GM12891 (cell line): ENCODE measurements at regions not wholly inside any gene's neighbourhood (a gene's known extent, or its start where the extent isn't known, plus 50 kb on each side); places are given as distances from the start of the nearest gene placed in this dataset.

Source experiments
- PAX5 ChIP-seq: IDR thresholded peaks from 2 replicates; pipeline ENCODE4 v1.6.1; 2011; ENCODE audit warnings: low read length, moderate library complexity, mild to moderate bottlenecking; ENCODE audit not compliant: insufficient read depth, severe bottlenecking
- POLR2A ChIP-seq: IDR thresholded peaks from 2 replicates; pipeline ENCODE4 v1.6.1; 2011; ENCODE audit warnings: low read depth, low read length, control low read depth
- POLR2AphosphoS5 ChIP-seq: IDR thresholded peaks from 2 replicates; pipeline ENCODE4 v1.6.1; 2011; ENCODE audit warnings: low read depth, low read length, control low read depth
- POU2F2 ChIP-seq: IDR thresholded peaks from 2 replicates; pipeline ENCODE4 v1.6.1; 2011; ENCODE audit warnings: low read depth, mild to moderate bottlenecking, control low read depth, low read length, moderate library complexity
- TAF1 ChIP-seq: IDR thresholded peaks from 2 replicates; pipeline ENCODE4 v1.6.1; 2011; ENCODE audit warnings: low read depth, low read length, control low read depth

DNA sequence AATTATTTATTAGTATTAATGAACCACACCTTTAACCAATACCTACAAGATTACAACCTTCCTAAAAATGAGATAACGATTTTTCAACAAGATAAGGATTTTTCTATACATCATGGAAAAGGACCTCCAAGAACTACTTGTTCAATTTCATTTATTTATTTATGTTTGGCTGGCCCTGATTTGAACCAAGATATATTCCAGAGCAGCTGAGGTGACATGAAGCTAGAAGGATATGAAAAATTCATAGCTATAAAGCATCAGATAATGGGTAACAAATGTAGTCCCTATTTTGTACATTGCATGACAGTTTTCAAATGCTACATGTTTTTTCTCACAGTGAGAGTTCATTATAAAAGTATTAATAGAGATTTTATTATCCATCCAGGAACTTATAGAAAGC is 798.5 kb upstream of the ARRDC3 start:
- no peak for TF ChIP-seq POLR2A
- TF ChIP-seq TAF1: no peak
- no peak for TF ChIP-seq POLR2AphosphoS5
- TF ChIP-seq POU2F2: no peak
- no peak for TF ChIP-seq PAX5
